GM23248 (cell line): ENCODE measurements at regions not wholly inside any gene's neighbourhood (a gene's known extent, or its start where the extent isn't known, plus 50 kb on each side); places are given as distances from the start of the nearest gene placed in this dataset.

Experiments
- DNase-seq: peaks from one replicate; pipeline ENCODE4 v3.0.0-alpha.2; 2015
- H2AFZ ChIP-seq: fragments of 200-600 bp; sonication (generic); 2 replicates; pipeline ENCODE4 v1.6.1; 2016; ENCODE audit warnings: antibody characterized with exemption
- H3F3A ChIP-seq: fragments of 200-600 bp; sonication (generic); 2 replicates; pipeline ENCODE4 v1.6.1; 2016; ENCODE audit warnings: mild to moderate bottlenecking, antibody characterized with exemption, mixed run types; ENCODE audit not compliant: insufficient read depth
- H3K27ac ChIP-seq: fragments of 200-600 bp; sonication (generic); 2 replicates; pipeline ENCODE4 v1.5.1; 2016; ENCODE audit warnings: mild to moderate bottlenecking
- H3K27me3 ChIP-seq: fragments of 200-600 bp; sonication (generic); replicated peaks from 2 replicates; pipeline ENCODE4 v1.6.1; 2016; ENCODE audit warnings: mild to moderate bottlenecking; ENCODE audit not compliant: insufficient read depth
- H3K36me3 ChIP-seq: fragments of 200-600 bp; sonication (generic); 2 replicates; pipeline ENCODE4 v1.6.1; 2016; ENCODE audit warnings: low read depth, mild to moderate bottlenecking
- H3K4me1 ChIP-seq: fragments of 200-600 bp; sonication (generic); 2 replicates; pipeline ENCODE4 v1.6.1; 2016; ENCODE audit warnings: mild to moderate bottlenecking; ENCODE audit not compliant: insufficient read depth
- H3K4me2 ChIP-seq: fragments of 200-600 bp; sonication (generic); one replicate; pipeline ENCODE4 v1.6.1; 2016; ENCODE audit warnings: mild to moderate bottlenecking; ENCODE audit not compliant: unreplicated experiment
- H3K4me3 ChIP-seq: fragments of 200-600 bp; sonication (generic); 2 replicates; pipeline ENCODE4 v1.5.1; 2016; ENCODE audit warnings: mild to moderate bottlenecking
- H3K79me2 ChIP-seq: fragments of 200-600 bp; sonication (generic); 2 replicates; pipeline ENCODE4 v1.6.1; 2016; ENCODE audit warnings: mild to moderate bottlenecking; ENCODE audit not compliant: insufficient read depth
- H3K9ac ChIP-seq: fragments of 200-600 bp; sonication (generic); 2 replicates; pipeline ENCODE4 v1.6.1; 2016; ENCODE audit warnings: mild to moderate bottlenecking
- H3K9me2 ChIP-seq: fragments of 200-600 bp; sonication (generic); 2 replicates; pipeline ENCODE4 v1.6.1; 2016; ENCODE audit warnings: mixed run types, mild to moderate bottlenecking, moderate library complexity; ENCODE audit not compliant: insufficient read depth
- H3K9me3 ChIP-seq: fragments of 200-600 bp; sonication (generic); one replicate; pipeline ENCODE4 v1.6.1; 2017; ENCODE audit warnings: low read depth
- H4K20me1 ChIP-seq: fragments of 200-600 bp; sonication (generic); 2 replicates; pipeline ENCODE4 v1.6.0; 2016; ENCODE audit not compliant: insufficient read depth
- EZH2 ChIP-seq: fragments of 200-600 bp; sonication (generic); IDR thresholded peaks from 2 replicates; pipeline ENCODE4 v1.6.1; 2018; ENCODE audit warnings: antibody characterized with exemption, mild to moderate bottlenecking; ENCODE audit not compliant: insufficient read depth, poor library complexity, severe bottlenecking
- EZH2phosphoT487 ChIP-seq: fragments of 200-600 bp; sonication (generic); IDR thresholded peaks from 2 replicates; pipeline ENCODE4 v1.6.1; 2018; ENCODE audit warnings: antibody characterized with exemption, moderate library complexity, mild to moderate bottlenecking, low read depth; ENCODE audit not compliant: insufficient read depth
- WGBS, 2 experiments: methylation state at CpG; one replicate each; pipeline ENCODE4 v1.1.6; 2015 to 2017; ENCODE audit warnings: low lambda C conversion rate in 2 of 2, low coverage in 1 of 2; ENCODE audit errors: missing lambda C conversion rate in 2 of 2; 5-methylcytosine and 5-hydroxymethylcytosine counted together
- in situ Hi-C: fragments of 300-500 bp; cut with MboI; formaldehyde crosslinking; loops from 2 replicates; pipeline ENCODE4 v1.15.0; 2020

GRCh38 chr10:21242915-21243314 is 282.6 kb downstream of the SKIDA1 start:
- Histone ChIP-seq H3K9ac (no peak overlapping the region), H3K27me3 (no peaks in the 10 kb centered on the region; the same call in 1 of the 2 replicates), H3K79me2 (no peaks in the 10 kb centered on the region), H3K4me2 (no peak overlapping the region), H3K9me3 (no peaks in the 10 kb centered on the region), H3K4me3 (no peak overlapping the region), H3K36me3 (no peaks in the 10 kb centered on the region), H3K27ac (no peak overlapping the region), H3K4me1 (no peaks in the 10 kb centered on the region), H3K9me2 (no peaks in the 10 kb centered on the region), H4K20me1 (no peaks in the 10 kb centered on the region), H3F3A (no peaks in the 10 kb centered on the region), H2AFZ (no peak overlapping the region)
- 85 to 97% methylated on average over 3 of the region's 3 CpGs for WGBS, 2 experiments
- in situ Hi-C loops: no loop called here
- no peak for TF ChIP-seq EZH2
- no peak for TF ChIP-seq EZH2phosphoT487
- no peak for DNase-seq

DNA sequence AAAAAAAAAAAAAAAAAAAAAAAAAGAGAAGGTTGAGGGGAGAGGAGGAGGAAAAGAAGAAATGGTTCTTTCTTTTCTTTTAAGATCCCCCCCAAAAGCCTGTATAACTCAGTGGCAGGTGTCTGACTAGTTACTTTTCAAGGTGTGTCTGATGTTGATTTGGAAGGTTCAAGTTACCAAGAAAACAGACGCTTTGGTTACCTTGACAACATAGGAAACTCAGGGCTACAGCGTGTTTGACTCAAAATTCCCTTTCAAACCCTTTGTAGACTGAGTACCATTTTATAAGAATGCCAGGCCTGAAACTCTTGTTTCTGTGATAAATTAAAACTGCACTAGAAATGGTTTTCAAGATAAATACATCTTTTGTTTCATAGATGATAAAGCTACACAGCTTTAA is 286.8 kb downstream of the SKIDA1 start:
- Histone ChIP-seq H3K4me1 (no peaks in the 10 kb centered on the region), H3K4me2 (no peak overlapping the region), H3K27me3 (no peaks in the 10 kb centered on the region), H3K27ac (no peak overlapping the region), H2AFZ (no peak overlapping the region), H3K9ac (no peak overlapping the region), H3K79me2 (no peaks in the 10 kb centered on the region), H3K4me3 (no peak overlapping the region), H4K20me1 (no peaks in the 10 kb centered on the region), H3F3A (no peaks in the 10 kb centered on the region), H3K9me3 (no peaks in the 10 kb centered on the region), H3K36me3 (no peaks in the 10 kb centered on the region), H3K9me2 (no peaks in the 10 kb centered on the region)
- in situ Hi-C loops: no loop called here
- no peak for DNase-seq
- TF ChIP-seq EZH2 (no peak), EZH2phosphoT487 (no peak)
- 71 to 79% methylated on average over 2 of the region's 2 CpGs for WGBS, 2 experiments

- H3K79me2 ChIP-seq: no peaks in the 10 kb centered on the region
- no peaks in the 10 kb centered on the region for H3K36me3 ChIP-seq
- H2AFZ ChIP-seq: no peak overlapping the region
- TF ChIP-seq EZH2phosphoT487 (no peak), EZH2 (no peak)
- H3K9ac ChIP-seq: no peak overlapping the region
- in situ Hi-C loops: no loop called here
- no peaks in the 10 kb centered on the region for H3F3A ChIP-seq
- WGBS, 2 experiments: 72 to 76% methylated on average over 5 of the region's 5 CpGs
- H3K4me2 ChIP-seq: no peak overlapping the region
- no peaks in the 10 kb centered on the region for H3K4me1 ChIP-seq
- DNase-seq: no peak
- H4K20me1 ChIP-seq: no peaks in the 10 kb centered on the region
- H3K9me3 ChIP-seq: no peaks in the 10 kb centered on the region
- no peak overlapping the region for H3K4me3 ChIP-seq
- no peaks in the 10 kb centered on the region for H3K9me2 ChIP-seq
- no peak overlapping the region for H3K27ac ChIP-seq
- H3K27me3 ChIP-seq: no peaks in the 10 kb centered on the region
These were observed 287.4 kb downstream of the SKIDA1 start for GRCh38 chr10:21238044-21238443.

GRCh38 chr10:21234761-21235160 is 290.7 kb downstream of the SKIDA1 start:
- no peak overlapping the region for H3K4me3 ChIP-seq
- TF ChIP-seq EZH2phosphoT487 (no peak), EZH2 (no peak)
- H3K4me1 ChIP-seq: no peaks in the 10 kb centered on the region
- H3K36me3 ChIP-seq: no peaks in the 10 kb centered on the region
- no peaks in the 10 kb centered on the region for H3K79me2 ChIP-seq
- no peak overlapping the region for H3K27ac ChIP-seq
- H2AFZ ChIP-seq: no peak overlapping the region
- no peak overlapping the region for H3K4me2 ChIP-seq
- no peaks in the 10 kb centered on the region; the same call in 1 of the 2 replicates for H3K27me3 ChIP-seq
- in situ Hi-C loops: no loop called here
- H3F3A ChIP-seq: no peaks in the 10 kb centered on the region
- H3K9ac ChIP-seq: no peak overlapping the region
- H3K9me2 ChIP-seq: no peaks in the 10 kb centered on the region
- DNase-seq: no peak
- WGBS, 2 experiments: 64 to 71% methylated on average over 6 of the region's 6 CpGs
- H3K9me3 ChIP-seq: no peaks in the 10 kb centered on the region
- no peaks in the 10 kb centered on the region for H4K20me1 ChIP-seq

- Histone ChIP-seq H3K79me2 (no peaks in the 10 kb centered on the region), H3K9ac (no peak overlapping the region), H3K9me2 (no peaks in the 10 kb centered on the region), H4K20me1 (no peaks in the 10 kb centered on the region), H2AFZ (no peak overlapping the region), H3F3A (no peaks in the 10 kb centered on the region), H3K27me3 (no peaks in the 10 kb centered on the region; the same call in 1 of the 2 replicates), H3K4me2 (no peak overlapping the region), H3K36me3 (no peaks in the 10 kb centered on the region), H3K4me3 (no peak overlapping the region), H3K4me1 (no peaks in the 10 kb centered on the region), H3K9me3 (no peaks in the 10 kb centered on the region), H3K27ac (no peak overlapping the region)
- in situ Hi-C loops: no loop called here
- no peak for DNase-seq
- TF ChIP-seq EZH2 (no peak), EZH2phosphoT487 (no peak)
These were observed 295.3 kb downstream of the SKIDA1 start for GRCh38 chr10:21230219-21230618.
